Mammary epithelial cell (primary cell): ENCODE measurements at regions not wholly inside any gene's neighbourhood (a gene's known extent, or its start where the extent isn't known, plus 50 kb on each side); places are given as distances from the start of the nearest gene placed in this dataset.

Experiments used
- EZH2 ChIP-seq: IDR thresholded peaks from 2 replicates; pipeline ENCODE4 v1.6.1; 2012; ENCODE audit warnings: low read length, inconsistent platforms, borderline replicate concordance
- TF ChIP-seq, protein P1 (sequence below), 2 donors: IDR thresholded peaks in 1 of 2; conservative IDR thresholded peaks in 1 of 2; 2 replicates each; pipeline ENCODE4 v1.5.1; 2011 to 2012; ENCODE audit warnings: inconsistent platforms in 2 of 2, low read length in 2 of 2, mild to moderate bottlenecking in 2 of 2, control low read depth in 1 of 2, low read depth in 1 of 2; ENCODE audit not compliant: insufficient read depth in 1 of 2; ENCODE audit errors: extremely low read depth in 1 of 2

DNA sequence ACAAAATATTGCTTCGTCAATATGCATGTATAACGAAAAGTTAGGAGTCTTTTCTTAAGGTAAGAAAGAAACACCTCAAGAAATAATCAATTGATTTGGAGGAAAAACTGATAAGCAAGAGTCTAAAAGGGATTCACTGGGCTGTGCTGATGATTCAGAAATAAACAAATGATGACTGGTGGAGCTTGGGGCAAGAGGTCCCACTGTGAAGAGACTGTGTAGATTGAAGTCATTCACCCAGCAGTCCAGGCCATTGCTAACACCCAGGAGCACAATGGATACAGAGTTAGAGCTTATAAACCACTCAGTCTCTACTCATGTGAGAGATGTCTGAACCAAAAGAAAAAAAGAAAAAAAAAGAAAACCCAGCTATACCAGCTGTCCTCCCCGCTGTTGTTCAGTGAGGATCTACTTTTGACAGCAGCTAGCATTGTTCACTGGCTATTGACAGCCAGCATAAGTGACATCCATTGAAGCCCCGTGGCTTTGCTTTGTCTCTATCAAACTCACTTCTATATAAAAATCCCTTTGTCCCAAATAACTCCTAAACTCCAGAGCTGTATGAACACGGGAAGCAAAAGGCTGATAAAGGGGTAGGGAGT lies 255.5 kb downstream of the KCTD12 start:
- TF ChIP-seq, protein P1, sequence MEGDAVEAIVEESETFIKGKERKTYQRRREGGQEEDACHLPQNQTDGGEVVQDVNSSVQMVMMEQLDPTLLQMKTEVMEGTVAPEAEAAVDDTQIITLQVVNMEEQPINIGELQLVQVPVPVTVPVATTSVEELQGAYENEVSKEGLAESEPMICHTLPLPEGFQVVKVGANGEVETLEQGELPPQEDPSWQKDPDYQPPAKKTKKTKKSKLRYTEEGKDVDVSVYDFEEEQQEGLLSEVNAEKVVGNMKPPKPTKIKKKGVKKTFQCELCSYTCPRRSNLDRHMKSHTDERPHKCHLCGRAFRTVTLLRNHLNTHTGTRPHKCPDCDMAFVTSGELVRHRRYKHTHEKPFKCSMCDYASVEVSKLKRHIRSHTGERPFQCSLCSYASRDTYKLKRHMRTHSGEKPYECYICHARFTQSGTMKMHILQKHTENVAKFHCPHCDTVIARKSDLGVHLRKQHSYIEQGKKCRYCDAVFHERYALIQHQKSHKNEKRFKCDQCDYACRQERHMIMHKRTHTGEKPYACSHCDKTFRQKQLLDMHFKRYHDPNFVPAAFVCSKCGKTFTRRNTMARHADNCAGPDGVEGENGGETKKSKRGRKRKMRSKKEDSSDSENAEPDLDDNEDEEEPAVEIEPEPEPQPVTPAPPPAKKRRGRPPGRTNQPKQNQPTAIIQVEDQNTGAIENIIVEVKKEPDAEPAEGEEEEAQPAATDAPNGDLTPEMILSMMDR (conservative IDR thresholded peaks at IDR 0.05 in 1 of 2, IDR thresholded peaks at IDR 0.05 in 1 of 2; ENCODE audit: extremely low read depth in 1 of 2, insufficient read depth in 1 of 2, low read depth in 1 of 2, low read length in 2 of 2): no peak
- no peak for TF ChIP-seq EZH2
